Prostate gland (tissue), 2 donors: ENCODE measurements at regions not wholly inside any gene's neighbourhood (a gene's known extent, or its start where the extent isn't known, plus 50 kb on each side); places are given as distances from the start of the nearest gene placed in this dataset.

Experiments
- DNase-seq: peaks from one replicate; pipeline ENCODE4 v3.0.0-alpha.2; 2019; ENCODE audit warnings: low spot score
- H3K27ac ChIP-seq, 2 donors: fragments of 200-600 bp; sonication (generic); 2 replicates each; pipeline ENCODE4 v1.5.1; 2017 to 2019
- H3K27me3 ChIP-seq: fragments of 200-600 bp; sonication (generic); replicated peaks from 2 replicates; pipeline ENCODE4 v1.5.1; 2019; ENCODE audit not compliant: insufficient read depth
- H3K36me3 ChIP-seq, 2 donors: fragments of 200-600 bp; sonication (generic); 1 replicate in 1 of 2; 2 replicates in 1 of 2; pipeline versions ENCODE4 v1.5.1 to v1.8.1; 2017 to 2019
- H3K4me1 ChIP-seq: fragments of 200-600 bp; sonication (generic); replicated peaks from 2 replicates; pipeline ENCODE4 v1.5.1; 2019
- H3K4me3 ChIP-seq, 2 donors: fragments of 200-600 bp; sonication (generic); 2 replicates each; pipeline ENCODE4 v1.5.1; 2017 to 2019
- H3K9me3 ChIP-seq: fragments of 200-600 bp; sonication (generic); 2 replicates; pipeline ENCODE4 v1.5.1; 2017
- CTCF ChIP-seq, 4 experiments: fragments of 200-600 bp in 2 of 4; fragments of 450-650 bp in 2 of 4; sonication (generic) in 2 of 4; IDR thresholded peaks; 1 replicate in 3 of 4; 2 replicates in 1 of 4; pipeline ENCODE4 v1.5.1; 2016 to 2019; ENCODE audit warnings: antibody characterized with exemption in 4 of 4, mild to moderate bottlenecking in 2 of 4, moderate library complexity in 2 of 4
- POLR2A ChIP-seq: fragments of 450-650 bp; IDR thresholded peaks from one replicate; pipeline ENCODE4 v1.6.1; 2016; ENCODE audit warnings: antibody characterized with exemption, mild to moderate bottlenecking
- POLR2AphosphoS5 ChIP-seq: sonication (generic); formaldehyde crosslinking; IDR thresholded peaks from one replicate; pipeline ENCODE4 v1.6.1; 2017; ENCODE audit warnings: antibody characterized with exemption
- WGBS: methylation state at CpG from one replicate; pipeline ENCODE4 v1.1.5; 2018; 5-methylcytosine and 5-hydroxymethylcytosine counted together
- intact Hi-C: fragments of 100-400 bp; cut with DNase I; formaldehyde crosslinking; loops from one replicate; pipeline ENCODE4 v1.14.2; 2022

- Histone ChIP-seq H3K36me3 (no peaks in the 10 kb centered on the region), H3K4me3 (no peak overlapping the region), H3K9me3 (no peaks in the 10 kb centered on the region), H3K27ac (no peak overlapping the region), H3K4me1 (no peaks in the 10 kb centered on the region), H3K27me3 (peaks cover 34% of the 10 kb centered on the region)
- intact Hi-C loops = no loop called here
- WGBS = 25% methylated on average over 6 of the region's 6 CpGs
- no peak for DNase-seq
- TF ChIP-seq POLR2A = no peak
- TF ChIP-seq CTCF (IDR thresholded peaks at IDR 0.05) = no peak
- no peak for TF ChIP-seq POLR2AphosphoS5
Measured at GRCh38 chr11:43583548-43583947, 97.0 kb upstream of the HSD17B12 start.

- Histone ChIP-seq H3K4me3 (no peak overlapping the region), H3K27me3 (peaks cover 19% of the 10 kb centered on the region), H3K27ac (no peak overlapping the region), H3K36me3 (no peaks in the 10 kb centered on the region), H3K9me3 (no peaks in the 10 kb centered on the region), H3K4me1 (no peaks in the 10 kb centered on the region)
- 52% methylated on average over 1 of the region's 1 CpG for WGBS
- DNase-seq = no peak
- no peak for TF ChIP-seq POLR2AphosphoS5
- TF ChIP-seq CTCF (IDR thresholded peaks at IDR 0.05) = no peak
- no peak for TF ChIP-seq POLR2A
- intact Hi-C loops = no loop called here
Measured at GRCh38 chr11:43585877-43586608, 94.5 kb upstream of the HSD17B12 start.

- Histone ChIP-seq H3K4me3 (no peak overlapping the region), H3K36me3 (no peaks in the 10 kb centered on the region), H3K27ac (no peak overlapping the region), H3K9me3 (no peaks in the 10 kb centered on the region), H3K4me1 (no peaks in the 10 kb centered on the region), H3K27me3 (no peaks in the 10 kb centered on the region)
- intact Hi-C loops = no loop called here
- no peak for DNase-seq
- no peak for TF ChIP-seq CTCF (IDR thresholded peaks at IDR 0.05)
- no peak for TF ChIP-seq POLR2A
- TF ChIP-seq POLR2AphosphoS5 = no peak
- 64% methylated on average over 5 of the region's 5 CpGs for WGBS
Measured at GRCh38 chr11:43589601-43590250, 90.8 kb upstream of the HSD17B12 start.

- no peak for DNase-seq
- peaks cover 3% of the 10 kb centered on the region for H3K27me3 ChIP-seq
- H3K9me3 ChIP-seq = no peaks in the 10 kb centered on the region
- no peak overlapping the region for H3K4me3 ChIP-seq
- no peak overlapping the region for H3K27ac ChIP-seq
- intact Hi-C loops = no loop called here
- 69% methylated on average over 1 of the region's 1 CpG for WGBS
- H3K36me3 ChIP-seq = no peaks in the 10 kb centered on the region
- no peaks in the 10 kb centered on the region for H3K4me1 ChIP-seq
- TF ChIP-seq POLR2AphosphoS5 (no peak), POLR2A (no peak), CTCF (IDR thresholded peaks at IDR 0.05) (no peak)
Measured at GRCh38 chr11:43601511-43601910, 79.0 kb upstream of the HSD17B12 start.

GRCh38 chr11:43602670-43603069, 77.9 kb upstream of the HSD17B12 start:
- intact Hi-C loops = no loop called here
- WGBS = 57% methylated on average over 2 of the region's 2 CpGs
- H3K27me3 ChIP-seq = peaks cover 3% of the 10 kb centered on the region
- no peaks in the 10 kb centered on the region for H3K36me3 ChIP-seq
- no peaks in the 10 kb centered on the region for H3K9me3 ChIP-seq
- DNase-seq = no peak
- no peak for TF ChIP-seq POLR2AphosphoS5
- TF ChIP-seq CTCF (IDR thresholded peaks at IDR 0.05) = no peak
- no peak for TF ChIP-seq POLR2A
- H3K27ac ChIP-seq = no peak overlapping the region
- no peaks in the 10 kb centered on the region for H3K4me1 ChIP-seq
- H3K4me3 ChIP-seq = no peak overlapping the region
